ENCODE measurements at regions not wholly inside any gene's neighbourhood (a gene's known extent, or its start where the extent isn't known, plus 50 kb on each side); places are given as distances from the start of the nearest gene placed in this dataset.

DNA sequence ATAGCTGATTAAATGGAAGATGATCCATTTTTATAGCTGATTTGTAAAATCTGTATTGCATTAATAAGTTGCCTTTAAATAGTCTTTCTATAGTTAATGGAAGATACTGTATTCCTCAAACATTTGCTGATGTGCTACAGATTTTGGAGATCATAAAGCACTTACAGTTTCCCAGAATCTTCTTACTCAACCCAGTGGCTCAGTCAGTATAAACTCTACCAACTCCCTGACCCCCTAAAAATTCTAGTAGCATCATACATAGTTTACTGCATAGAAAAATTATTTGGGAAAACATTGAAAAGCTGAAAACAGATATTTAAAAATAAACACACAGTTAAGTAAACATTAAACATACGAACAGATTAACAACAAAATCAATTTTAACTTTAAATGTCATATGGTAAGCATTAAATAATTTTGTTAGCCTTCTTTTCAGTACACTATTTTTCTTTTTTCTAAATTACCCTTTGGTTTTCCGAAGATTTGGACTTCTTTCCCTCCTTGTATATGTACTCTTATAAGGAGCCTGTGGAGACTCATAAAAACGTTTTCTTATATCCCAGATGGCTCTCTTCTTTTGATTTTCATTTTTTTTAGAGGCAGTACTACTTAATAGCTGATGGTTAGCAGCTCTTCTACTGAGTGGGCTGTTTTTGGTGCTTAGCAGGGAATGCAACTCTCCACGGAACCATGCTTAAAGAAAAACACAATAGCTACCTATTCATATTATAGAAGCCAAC lies 62.7 kb upstream of the BMP5 start (continued):
- TF ChIP-seq, protein P1, sequence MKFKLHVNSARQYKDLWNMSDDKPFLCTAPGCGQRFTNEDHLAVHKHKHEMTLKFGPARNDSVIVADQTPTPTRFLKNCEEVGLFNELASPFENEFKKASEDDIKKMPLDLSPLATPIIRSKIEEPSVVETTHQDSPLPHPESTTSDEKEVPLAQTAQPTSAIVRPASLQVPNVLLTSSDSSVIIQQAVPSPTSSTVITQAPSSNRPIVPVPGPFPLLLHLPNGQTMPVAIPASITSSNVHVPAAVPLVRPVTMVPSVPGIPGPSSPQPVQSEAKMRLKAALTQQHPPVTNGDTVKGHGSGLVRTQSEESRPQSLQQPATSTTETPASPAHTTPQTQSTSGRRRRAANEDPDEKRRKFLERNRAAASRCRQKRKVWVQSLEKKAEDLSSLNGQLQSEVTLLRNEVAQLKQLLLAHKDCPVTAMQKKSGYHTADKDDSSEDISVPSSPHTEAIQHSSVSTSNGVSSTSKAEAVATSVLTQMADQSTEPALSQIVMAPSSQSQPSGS (IDR thresholded peaks at IDR 0.05; ENCODE audit: low read length) = no peak
- no peak for TF ChIP-seq TBP (IDR thresholded peaks at IDR 0.05; ENCODE audit: low read depth, low read length)
- TF ChIP-seq NRF1 (IDR thresholded peaks at IDR 0.05; ENCODE audit: low read depth, low read length) = no peak
- no peak for TF ChIP-seq CHD1 (IDR thresholded peaks at IDR 0.05; ENCODE audit: low read depth, low read length)
- no peak for TF ChIP-seq TEAD4 (IDR thresholded peaks at IDR 0.05; ENCODE audit: low read depth, low read length)
- TF ChIP-seq SIRT6 (IDR thresholded peaks at IDR 0.05; ENCODE audit: low read length) = no peak
